ENCODE measurements at regions not wholly inside any gene's neighbourhood (a gene's known extent, or its start where the extent isn't known, plus 50 kb on each side); places are given as distances from the start of the nearest gene placed in this dataset.

- TF ChIP-seq CTCF (conservative IDR thresholded peaks at IDR 0.05; ENCODE audit: low read length) (no peak), EZH2phosphoT487 (IDR thresholded peaks at IDR 0.05; ENCODE audit: borderline replicate concordance, low read depth, low read length) (no peak)
Measured at GRCh38 chr1:194723067-194723466, 1536.7 kb upstream of the B3GALT2 start.
